ENCODE measurements at regions not wholly inside any gene's neighbourhood (a gene's known extent, or its start where the extent isn't known, plus 50 kb on each side); places are given as distances from the start of the nearest gene placed in this dataset.
A peak's percentile ranks its signal among the peaks of the same experiment; 100 is the strongest.

- Histone ChIP-seq H3K36me3 (ENCODE audit: low read depth, low read length) (no peaks in the 10 kb centered on the region), H2AFZ (ENCODE audit: low read length) (no peak overlapping the region), H3F3A (ENCODE audit: low read length, unreplicated experiment) (no peaks in the 10 kb centered on the region), H3K4me2 (ENCODE audit: low read length) (no peak overlapping the region), H3K79me2 (ENCODE audit: low read length) (no peaks in the 10 kb centered on the region), H3K27me3 (ENCODE audit: low read length) (no peaks in the 10 kb centered on the region), H3K27ac (ENCODE audit: low read length) (no peak overlapping the region), H3K4me3 (ENCODE audit: low read length) (no peak overlapping the region), H3K9me3 (ENCODE audit: low read length) (no peaks in the 10 kb centered on the region), H4K20me1 (ENCODE audit: low read length) (no peaks in the 10 kb centered on the region), H3K9ac (ENCODE audit: low read length) (no peak overlapping the region), H3K9me2 (replicated peaks; ENCODE audit: low read length) (no peaks in the 10 kb centered on the region), H3K4me1 (ENCODE audit: insufficient read depth, low read length) (peaks cover 24% of the 10 kb centered on the region)
- intact Hi-C loops (cut with micrococcal nuclease), result no loop called here
- TF ChIP-seq CTCF (conservative IDR thresholded peaks at IDR 0.05; ENCODE audit: low read depth, low read length), result no peak
- TF ChIP-seq EZH2phosphoT487 (IDR thresholded peaks at IDR 0.05; ENCODE audit: borderline replicate concordance, low read length), result no peak
- no peak for TF ChIP-seq EZH2 (IDR thresholded peaks at IDR 0.05; ENCODE audit: low read length, unreplicated experiment)
- ChIA-PET CTCF (no interaction called here), POLR2A (ENCODE audit: unreplicated experiment) (no interaction called here)
- ATAC-seq, result no peak
- no peak for DNase-seq
- no TSS peak for BruUV-seq (replicated peaks)
Observed at GRCh38 chr2:396903-397302, 109.0 kb upstream of the ALKAL2 start.

DNA sequence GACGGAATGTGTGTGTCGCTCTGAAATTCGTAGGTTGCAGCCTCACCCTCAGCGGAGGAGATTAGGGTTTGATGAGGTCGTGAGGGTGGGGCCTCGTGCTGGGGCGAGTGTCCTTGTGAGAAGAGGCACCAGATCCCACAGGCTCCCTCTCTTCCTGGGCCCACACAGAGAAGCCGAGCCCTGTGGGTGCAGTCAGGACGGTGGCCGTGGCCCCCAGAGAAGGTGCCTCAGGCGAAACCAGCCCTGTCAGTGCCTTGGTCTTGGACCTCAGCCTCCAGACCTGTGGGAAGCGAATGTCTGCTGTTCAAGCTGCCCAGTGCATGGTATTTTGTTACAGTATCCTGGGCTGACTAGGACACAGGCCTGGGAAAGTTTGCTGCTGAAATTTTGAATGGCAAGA is 108.0 kb upstream of the ALKAL2 start:
- ATAC-seq (no peak), DNase-seq (no peak)
- no peaks in the 10 kb centered on the region for H3K9me3 ChIP-seq (ENCODE audit: low read length)
- peaks cover 28% of the 10 kb centered on the region for H3K4me1 ChIP-seq (ENCODE audit: insufficient read depth, low read length)
- H3K9me2 ChIP-seq (replicated peaks; ENCODE audit: low read length), result no peaks in the 10 kb centered on the region
- no peaks in the 10 kb centered on the region for H3K27me3 ChIP-seq (ENCODE audit: low read length)
- no peak overlapping the region for H3K4me2 ChIP-seq (ENCODE audit: low read length)
- H3F3A ChIP-seq (ENCODE audit: low read length, unreplicated experiment), result no peaks in the 10 kb centered on the region
- no TSS peak for BruUV-seq (replicated peaks)
- H3K79me2 ChIP-seq (ENCODE audit: low read length), result no peaks in the 10 kb centered on the region
- no peak for TF ChIP-seq EZH2 (IDR thresholded peaks at IDR 0.05; ENCODE audit: low read length, unreplicated experiment)
- TF ChIP-seq CTCF (conservative IDR thresholded peaks at IDR 0.05; ENCODE audit: low read depth, low read length), result no peak
- no peak for TF ChIP-seq EZH2phosphoT487 (IDR thresholded peaks at IDR 0.05; ENCODE audit: borderline replicate concordance, low read length)
- no peak overlapping the region for H2AFZ ChIP-seq (ENCODE audit: low read length)
- ChIA-PET CTCF (no interaction called here), POLR2A (ENCODE audit: unreplicated experiment) (no interaction called here)
- H3K9ac ChIP-seq (ENCODE audit: low read length), result no peak overlapping the region
- H3K27ac ChIP-seq (ENCODE audit: low read length), result no peak overlapping the region
- intact Hi-C loops (cut with micrococcal nuclease), result no loop called here
- H4K20me1 ChIP-seq (ENCODE audit: low read length), result no peaks in the 10 kb centered on the region
- no peaks in the 10 kb centered on the region for H3K36me3 ChIP-seq (ENCODE audit: low read depth, low read length)
- H3K4me3 ChIP-seq (ENCODE audit: low read length), result no peak overlapping the region

GRCh38 chr2:393711-394696 is 106.1 kb upstream of the ALKAL2 start:
- peak overlapping the region; percentile 38 for H3K27ac ChIP-seq (ENCODE audit: low read length)

More at GRCh38 chr2:393711-394696, 106.1 kb upstream of the ALKAL2 start:
- Histone ChIP-seq H2AFZ (ENCODE audit: low read length) (peak overlapping the region; percentile 76), H3K4me1 (ENCODE audit: insufficient read depth, low read length) (peaks cover 28% of the 10 kb centered on the region), H3K4me3 (ENCODE audit: low read length) (peak overlapping the region; percentile 32; the same call in 1 of the 2 replicates), H3K9me2 (replicated peaks; ENCODE audit: low read length) (no peaks in the 10 kb centered on the region), H3K4me2 (ENCODE audit: low read length) (peak overlapping the region; percentile 70), H3K27me3 (ENCODE audit: low read length) (no peaks in the 10 kb centered on the region), H3K9ac (ENCODE audit: low read length) (no peak overlapping the region), H3K9me3 (ENCODE audit: low read length) (no peaks in the 10 kb centered on the region), H3K36me3 (ENCODE audit: low read depth, low read length) (no peaks in the 10 kb centered on the region), H3K79me2 (ENCODE audit: low read length) (no peaks in the 10 kb centered on the region), H4K20me1 (ENCODE audit: low read length) (no peaks in the 10 kb centered on the region), H3F3A (ENCODE audit: low read length, unreplicated experiment) (no peaks in the 10 kb centered on the region)
- ChIA-PET CTCF (no interaction called here), POLR2A (ENCODE audit: unreplicated experiment) (no interaction called here)
- intact Hi-C loops (cut with micrococcal nuclease), result loop anchor here (5.0 kb wide), 1 partner anchor 43 kb away; no protein-coding TSS in a partner anchor
- DNase-seq (peak; percentile 88), ATAC-seq (peak; percentile 94)
- no TSS peak for BruUV-seq (replicated peaks)
- TF ChIP-seq EZH2phosphoT487 (IDR thresholded peaks at IDR 0.05; ENCODE audit: borderline replicate concordance, low read length) (no peak), EZH2 (IDR thresholded peaks at IDR 0.05; ENCODE audit: low read length, unreplicated experiment) (no peak), CTCF (conservative IDR thresholded peaks at IDR 0.05; ENCODE audit: low read depth, low read length) (no peak)

Measured in PC-3 (cell line).